IMR-90 (cell line): ENCODE measurements at regions not wholly inside any gene's neighbourhood (a gene's known extent, or its start where the extent isn't known, plus 50 kb on each side); places are given as distances from the start of the nearest gene placed in this dataset.

Experiments used
- ATAC-seq: fragments of 200-7000 bp; cut with Tn5 transposase; 2 replicates; pipeline ENCODE4 v1.9.1; 2020; ENCODE audit warnings: low read depth, mild to moderate bottlenecking, moderate library complexity
- BruUV-seq: library from RNA; stranded (reverse); fragments of 400-500 nt; replicated peaks from 2 replicates; lab custom pipeline; 2021; lab: Mats Ljungman, UMichigan
- CTCF ChIA-PET: fragments of 300-600 bp; formaldehyde crosslinking; extraction: SDS; loops from one replicate; lab custom pipeline; 2021; ENCODE audit warnings: antibody characterized with exemption; lab: Yijun Ruan, JAX
- POLR2A ChIA-PET: fragments of 300-600 bp; sonication (Branson Sonifier 250); formaldehyde crosslinking; loops from one replicate; lab custom pipeline; 2022; ENCODE audit warnings: antibody characterized with exemption; ENCODE audit not compliant: unreplicated experiment; lab: Charles Lee
- DNase-seq: peaks from one replicate; pipeline ENCODE4 v3.0.0; 2013
- H2AFZ ChIP-seq: replicated peaks from 2 replicates; pipeline ENCODE3; 2013; ENCODE audit warnings: low read length, mild to moderate bottlenecking; ENCODE audit not compliant: poor library complexity
- H2AK5ac ChIP-seq: 2 replicates; pipeline ENCODE4 v1.6.1; 2013; ENCODE audit warnings: low read depth, low read length, inconsistent platforms
- H2AK9ac ChIP-seq: replicated peaks from 2 replicates; pipeline ENCODE3; 2013; ENCODE audit warnings: mild to moderate bottlenecking, low read depth, low read length, moderate library complexity; ENCODE audit not compliant: poor library complexity
- H2BK120ac ChIP-seq: 2 replicates; pipeline ENCODE4 v1.6.1; 2013; ENCODE audit warnings: low read depth, low read length, inconsistent platforms
- H2BK15ac ChIP-seq: 3 replicates; pipeline ENCODE4 v1.6.1; 2013; ENCODE audit warnings: low read depth, low read length, inconsistent platforms
- H2BK20ac ChIP-seq: 2 replicates; pipeline ENCODE4 v1.6.1; 2013; ENCODE audit warnings: low read depth, mild to moderate bottlenecking, inconsistent platforms, low read length, moderate library complexity
- H2BK5ac ChIP-seq: 2 replicates; pipeline ENCODE4 v1.6.1; 2013; ENCODE audit warnings: mild to moderate bottlenecking, low read depth, low read length, inconsistent platforms; ENCODE audit not compliant: poor library complexity, severe bottlenecking
- H3K14ac ChIP-seq: replicated peaks from 2 replicates; pipeline ENCODE4 v1.6.1; 2013; ENCODE audit warnings: low read depth, low read length, inconsistent platforms
- H3K18ac ChIP-seq: 2 replicates; pipeline ENCODE4 v1.6.1; 2013; ENCODE audit warnings: low read depth, low read length, control low read depth
- H3K23ac ChIP-seq: 2 replicates; pipeline ENCODE4 v1.6.1; 2013; ENCODE audit warnings: low read depth, low read length, inconsistent platforms
- H3K27ac ChIP-seq: 2 replicates; pipeline ENCODE4 v1.5.1; 2013; ENCODE audit warnings: mild to moderate bottlenecking, control low read depth, low read length; ENCODE audit not compliant: insufficient read depth
- H3K27me3 ChIP-seq: 2 replicates; pipeline ENCODE4 v1.6.1; 2013; ENCODE audit warnings: low read length; ENCODE audit not compliant: control insufficient read depth, insufficient read depth
- H3K36me3 ChIP-seq: 2 replicates; pipeline ENCODE4 v1.6.1; 2013; ENCODE audit warnings: low read length, mixed read lengths; ENCODE audit not compliant: control insufficient read depth, insufficient read depth
- H3K4ac ChIP-seq: 2 replicates; pipeline ENCODE4 v1.6.1; 2013; ENCODE audit warnings: low read depth, low read length, inconsistent platforms
- H3K4me1 ChIP-seq: 2 replicates; pipeline ENCODE4 v1.6.1; 2013; ENCODE audit warnings: low read length, mixed read lengths; ENCODE audit not compliant: control insufficient read depth, insufficient read depth
- H3K4me2 ChIP-seq: 2 replicates; pipeline ENCODE4 v1.6.1; 2013; ENCODE audit warnings: low read depth, mild to moderate bottlenecking, control low read depth, low read length, moderate library complexity
- H3K4me3 ChIP-seq: 2 replicates; pipeline ENCODE4 v1.5.1; 2013; ENCODE audit warnings: low read depth, mild to moderate bottlenecking, control low read depth, low read length, moderate library complexity; ENCODE audit not compliant: insufficient read depth
- H3K56ac ChIP-seq: 2 replicates; pipeline ENCODE4 v1.6.1; 2013; ENCODE audit warnings: low read length, inconsistent platforms; ENCODE audit not compliant: insufficient read depth; ENCODE audit errors: extremely low read depth
- H3K79me1 ChIP-seq, 2 experiments: 2 replicates each; pipeline ENCODE4 v1.6.1; 2013; ENCODE audit warnings: low read length in 2 of 2, inconsistent platforms in 1 of 2, low read depth in 1 of 2
- H3K9ac ChIP-seq: 2 replicates; pipeline ENCODE4 v1.6.1; 2013; ENCODE audit warnings: low read depth, low read length, control low read depth
- H3K9me1 ChIP-seq: 2 replicates; pipeline ENCODE4 v1.6.1; 2013; ENCODE audit warnings: low read length, inconsistent platforms; ENCODE audit not compliant: insufficient read depth
- H3K9me3 ChIP-seq: 2 replicates; pipeline ENCODE4 v1.6.1; 2013; ENCODE audit warnings: low read length; ENCODE audit not compliant: control insufficient read depth, insufficient read depth
- H4K20me1 ChIP-seq: 2 replicates; pipeline ENCODE4 v1.6.1; 2013; ENCODE audit warnings: low read length, inconsistent platforms; ENCODE audit not compliant: insufficient read depth
- H4K5ac ChIP-seq: 2 replicates; pipeline ENCODE4 v1.6.1; 2013; ENCODE audit warnings: mild to moderate bottlenecking, low read depth, low read length, control low read depth
- H4K8ac ChIP-seq, 2 experiments: 2 replicates each; pipeline ENCODE4 v1.6.1; 2013; ENCODE audit warnings: low read depth in 2 of 2, low read length in 2 of 2, control low read depth in 1 of 2, inconsistent platforms in 1 of 2
- H4K91ac ChIP-seq: 2 replicates; pipeline ENCODE4 v1.6.1; 2013; ENCODE audit warnings: low read depth, low read length, inconsistent platforms; ENCODE audit not compliant: insufficient read depth
- BHLHE40 ChIP-seq: fragments of 150-350 bp; IDR thresholded peaks from 2 replicates; pipeline ENCODE4 v1.6.1; 2016; ENCODE audit warnings: mild to moderate bottlenecking, low read depth, low read length
- CEBPB ChIP-seq: IDR thresholded peaks from 2 replicates; pipeline ENCODE4 v1.6.1; 2012; ENCODE audit warnings: low read depth, low read length, improper control_type of control experiment
- CHD1 ChIP-seq: IDR thresholded peaks from 2 replicates; pipeline ENCODE4 v1.6.1; 2012; ENCODE audit warnings: low read depth, low read length, improper control_type of control experiment
- FOS ChIP-seq: fragments of 150-350 bp; IDR thresholded peaks from 2 replicates; pipeline ENCODE4 v1.6.1; 2016; ENCODE audit warnings: low read depth, low read length
- MAFK ChIP-seq: IDR thresholded peaks from 2 replicates; pipeline ENCODE4 v1.6.1; 2012; ENCODE audit warnings: low read depth, low read length, improper control_type of control experiment
- MAZ ChIP-seq: IDR thresholded peaks from 2 replicates; pipeline ENCODE4 v1.6.1; 2012; ENCODE audit warnings: low read depth, mild to moderate bottlenecking, low read length, improper control_type of control experiment, moderate library complexity, borderline replicate concordance
- NFE2L2 ChIP-seq: fragments of 150-350 bp; IDR thresholded peaks from 2 replicates; pipeline ENCODE4 v1.6.1; 2016; ENCODE audit warnings: low read depth, mild to moderate bottlenecking, low read length
- RAD21 ChIP-seq: IDR thresholded peaks from 2 replicates; pipeline ENCODE4 v1.6.1; 2012; ENCODE audit warnings: low read length, improper control_type of control experiment
- RFX5 ChIP-seq: IDR thresholded peaks from 2 replicates; pipeline ENCODE4 v1.8.0; 2012; ENCODE audit warnings: low read depth, mild to moderate bottlenecking, low read length, moderate library complexity
- SMC3 ChIP-seq: fragments of 150-350 bp; IDR thresholded peaks from 2 replicates; pipeline ENCODE4 v1.6.1; 2016; ENCODE audit warnings: low read depth, mild to moderate bottlenecking, antibody characterized with exemption, low read length, moderate library complexity
- WGBS, 2 experiments: methylation state at CpG; one replicate each; pipeline versions ENCODE4 v1.1.5 to v1.1.7; 2013; ENCODE audit warnings: missing lambda C conversion rate in 2 of 2; ENCODE audit not compliant: insufficient read length in 1 of 2; ENCODE audit errors: extremely low coverage in 2 of 2; 5-methylcytosine and 5-hydroxymethylcytosine counted together
- dilution Hi-C: fragments of 300-500 bp; cut with HindIII; formaldehyde crosslinking; loops from one replicate; pipeline ENCODE4 v1.14.3; 2018; ENCODE audit warnings: low sequenced_read_pairs; ENCODE audit not compliant: unreplicated experiment
- in situ Hi-C: fragments of 300-500 bp; cut with MboI; formaldehyde crosslinking; loops from 3 replicates; pipeline ENCODE4 v1.14.3; 2019; ENCODE audit warnings: low sequenced_read_pairs, inconsistent platforms, mixed read lengths
- intact Hi-C: fragments of 100-400 bp; cut with micrococcal nuclease; formaldehyde crosslinking; loops from 2 replicates; pipeline ENCODE4 v1.10.0; 2022
- TF ChIP-seq, protein P1 (sequence below): conservative IDR thresholded peaks from 2 replicates; pipeline ENCODE4 v1.5.1; 2012; ENCODE audit warnings: mild to moderate bottlenecking, low read depth, low read length, improper control_type of control experiment
- TF ChIP-seq, protein P2 (sequence below): fragments of 150-350 bp; IDR thresholded peaks from 2 replicates; pipeline ENCODE4 v1.6.1; 2017; ENCODE audit warnings: mild to moderate bottlenecking, antibody characterized with exemption, low read length, low read depth
- TF ChIP-seq, protein P3 (sequence below): fragments of 150-350 bp; IDR thresholded peaks from 2 replicates; pipeline ENCODE4 v1.6.1; 2016; ENCODE audit warnings: low read depth, mild to moderate bottlenecking, low read length, moderate library complexity, borderline replicate concordance

DNA sequence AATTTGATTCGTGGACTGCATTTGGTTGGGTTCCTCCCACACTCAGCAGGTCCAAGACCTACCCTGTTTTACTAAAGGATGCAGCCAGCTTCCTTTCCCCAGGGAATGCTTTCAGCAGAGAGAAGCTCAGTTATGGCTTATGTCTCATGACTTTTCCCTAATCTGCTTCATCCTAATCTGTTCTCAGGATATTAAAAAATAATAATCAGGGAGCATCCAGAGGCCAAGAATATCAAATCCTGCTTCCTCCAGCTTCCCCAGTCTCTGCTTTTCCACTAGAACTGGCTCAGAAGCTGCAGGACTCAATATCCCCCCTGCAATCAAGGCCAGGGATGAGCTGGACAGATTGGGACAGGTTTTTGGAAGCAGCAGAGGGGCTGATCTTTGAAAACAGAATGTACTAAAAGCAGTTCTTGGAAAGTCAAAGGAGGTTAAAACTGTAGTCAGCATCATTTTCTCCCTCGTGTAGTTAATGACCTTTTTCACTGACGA is 326.9 kb upstream of the TNP1 start:
- Histone ChIP-seq H2BK15ac (peak overlapping the region; percentile 27; the same call in 1 of the 3 replicates), H3K79me1 (no peaks in the 10 kb centered on the region), H3K9ac (no peak overlapping the region), H3K27me3 (no peaks in the 10 kb centered on the region), H3K23ac (no peak overlapping the region), H3K4me1 (peaks cover 7% of the 10 kb centered on the region), H3K4me3 (no peak overlapping the region), H4K5ac (no peak overlapping the region), H4K91ac (peak overlapping the region; percentile 2; the same call in 1 of the 2 replicates), H2BK5ac (no peak overlapping the region), H3K4ac (no peak overlapping the region; the same call in 1 of the 2 replicates), H3K4me2 (no peak overlapping the region), H3K36me3 (no peaks in the 10 kb centered on the region), H3K18ac (peak overlapping the region; percentile 22; the same call in 1 of the 2 replicates), H2BK20ac (peak overlapping the region; percentile 64), H3K27ac (no peak overlapping the region), H2AK5ac (0 out of 2 replicates have a peak overlapping the region, but pooled peaks have one; percentile 43), H3K9me1 (peaks cover 8% of the 10 kb centered on the region), H3K9me3 (no peaks in the 10 kb centered on the region), H4K20me1 (no peaks in the 10 kb centered on the region), H3K14ac (no peak overlapping the region), H3K56ac (no peak overlapping the region), H2BK120ac (peak overlapping the region; percentile 20; the same call in 1 of the 2 replicates), H2AK9ac (no peak overlapping the region), H2AFZ (no peak overlapping the region), H4K8ac (peak overlapping the region in 1 of 2 experiments; percentile 44; a peak in 2 of 4 replicates)
- no peak for DNase-seq
- ATAC-seq = no peak
- POLR2A ChIA-PET = no interaction called here
- no CpG with 5 or more reads among the region's 3 CpGs for WGBS, 2 experiments
- BruUV-seq = no TSS peak
- intact Hi-C loops = no loop called here
- in situ Hi-C loops = no loop called here
- no peak for TF ChIP-seq CHD1
- TF ChIP-seq, protein P1, sequence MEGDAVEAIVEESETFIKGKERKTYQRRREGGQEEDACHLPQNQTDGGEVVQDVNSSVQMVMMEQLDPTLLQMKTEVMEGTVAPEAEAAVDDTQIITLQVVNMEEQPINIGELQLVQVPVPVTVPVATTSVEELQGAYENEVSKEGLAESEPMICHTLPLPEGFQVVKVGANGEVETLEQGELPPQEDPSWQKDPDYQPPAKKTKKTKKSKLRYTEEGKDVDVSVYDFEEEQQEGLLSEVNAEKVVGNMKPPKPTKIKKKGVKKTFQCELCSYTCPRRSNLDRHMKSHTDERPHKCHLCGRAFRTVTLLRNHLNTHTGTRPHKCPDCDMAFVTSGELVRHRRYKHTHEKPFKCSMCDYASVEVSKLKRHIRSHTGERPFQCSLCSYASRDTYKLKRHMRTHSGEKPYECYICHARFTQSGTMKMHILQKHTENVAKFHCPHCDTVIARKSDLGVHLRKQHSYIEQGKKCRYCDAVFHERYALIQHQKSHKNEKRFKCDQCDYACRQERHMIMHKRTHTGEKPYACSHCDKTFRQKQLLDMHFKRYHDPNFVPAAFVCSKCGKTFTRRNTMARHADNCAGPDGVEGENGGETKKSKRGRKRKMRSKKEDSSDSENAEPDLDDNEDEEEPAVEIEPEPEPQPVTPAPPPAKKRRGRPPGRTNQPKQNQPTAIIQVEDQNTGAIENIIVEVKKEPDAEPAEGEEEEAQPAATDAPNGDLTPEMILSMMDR = no peak
- no peak for TF ChIP-seq BHLHE40
- TF ChIP-seq RAD21 = no peak
- TF ChIP-seq MAFK = no peak
- no peak for TF ChIP-seq RFX5
- no peak for TF ChIP-seq NFE2L2
- TF ChIP-seq, protein P2, sequence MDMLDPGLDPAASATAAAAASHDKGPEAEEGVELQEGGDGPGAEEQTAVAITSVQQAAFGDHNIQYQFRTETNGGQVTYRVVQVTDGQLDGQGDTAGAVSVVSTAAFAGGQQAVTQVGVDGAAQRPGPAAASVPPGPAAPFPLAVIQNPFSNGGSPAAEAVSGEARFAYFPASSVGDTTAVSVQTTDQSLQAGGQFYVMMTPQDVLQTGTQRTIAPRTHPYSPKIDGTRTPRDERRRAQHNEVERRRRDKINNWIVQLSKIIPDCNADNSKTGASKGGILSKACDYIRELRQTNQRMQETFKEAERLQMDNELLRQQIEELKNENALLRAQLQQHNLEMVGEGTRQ = no peak
- TF ChIP-seq, protein P3, sequence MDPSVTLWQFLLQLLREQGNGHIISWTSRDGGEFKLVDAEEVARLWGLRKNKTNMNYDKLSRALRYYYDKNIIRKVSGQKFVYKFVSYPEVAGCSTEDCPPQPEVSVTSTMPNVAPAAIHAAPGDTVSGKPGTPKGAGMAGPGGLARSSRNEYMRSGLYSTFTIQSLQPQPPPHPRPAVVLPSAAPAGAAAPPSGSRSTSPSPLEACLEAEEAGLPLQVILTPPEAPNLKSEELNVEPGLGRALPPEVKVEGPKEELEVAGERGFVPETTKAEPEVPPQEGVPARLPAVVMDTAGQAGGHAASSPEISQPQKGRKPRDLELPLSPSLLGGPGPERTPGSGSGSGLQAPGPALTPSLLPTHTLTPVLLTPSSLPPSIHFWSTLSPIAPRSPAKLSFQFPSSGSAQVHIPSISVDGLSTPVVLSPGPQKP = no peak
- TF ChIP-seq MAZ = no peak
- TF ChIP-seq CEBPB = no peak
- TF ChIP-seq SMC3 = no peak
- no peak for TF ChIP-seq FOS
- CTCF ChIA-PET = no interaction called here
- dilution Hi-C loops = no loop called here
